WTC11 (cell line): ENCODE measurements at regions not wholly inside any gene's neighbourhood (a gene's known extent, or its start where the extent isn't known, plus 50 kb on each side); places are given as distances from the start of the nearest gene placed in this dataset.

Experiments
- AFF4 ChIP-seq: sonication (generic); formaldehyde crosslinking; IDR thresholded peaks from 2 replicates; pipeline ENCODE4 v1.8.1; 2023; ENCODE audit warnings: mild to moderate bottlenecking, missing genetic modification reagents, borderline replicate concordance
- AR ChIP-seq: fragments of 250-450 bp; sonication (Bioruptor Pico); IDR thresholded peaks from 2 replicates; pipeline ENCODE4 v1.9.0; 2021; ENCODE audit warnings: mild to moderate bottlenecking
- ATF1 ChIP-seq: sonication (generic); formaldehyde crosslinking; IDR thresholded peaks from 2 replicates; pipeline ENCODE4 v1.8.1; 2023; ENCODE audit warnings: mild to moderate bottlenecking, moderate library complexity, missing genetic modification reagents
- ATF2 ChIP-seq: sonication (generic); formaldehyde crosslinking; IDR thresholded peaks from 2 replicates; pipeline ENCODE4 v1.8.1; 2022; ENCODE audit warnings: low read depth, missing genetic modification reagents, borderline replicate concordance
- ATF3 ChIP-seq: sonication (generic); formaldehyde crosslinking; conservative IDR thresholded peaks from 2 replicates; pipeline ENCODE4 v1.8.1; 2022; ENCODE audit warnings: mild to moderate bottlenecking, missing genetic modification reagents
- ATF6 ChIP-seq: sonication (generic); formaldehyde crosslinking; IDR thresholded peaks from 2 replicates; pipeline ENCODE4 v1.8.1; 2023; ENCODE audit warnings: mild to moderate bottlenecking, missing genetic modification reagents
- CREB1 ChIP-seq: sonication (generic); formaldehyde crosslinking; IDR thresholded peaks from 2 replicates; pipeline ENCODE4 v1.8.0; 2023; ENCODE audit warnings: mild to moderate bottlenecking, missing genetic modification reagents
- CREM ChIP-seq: sonication (generic); formaldehyde crosslinking; IDR thresholded peaks from 2 replicates; pipeline ENCODE4 v1.8.1; 2022; ENCODE audit warnings: mild to moderate bottlenecking, missing genetic modification reagents, moderate library complexity
- E2F1 ChIP-seq: sonication (generic); formaldehyde crosslinking; IDR thresholded peaks from 2 replicates; pipeline ENCODE4 v1.8.0; 2022; ENCODE audit warnings: mild to moderate bottlenecking, missing genetic modification reagents
- FOXJ3 ChIP-seq: sonication (generic); formaldehyde crosslinking; IDR thresholded peaks from 2 replicates; pipeline ENCODE4 v1.9.0; 2021; ENCODE audit warnings: missing genetic modification reagents, mild to moderate bottlenecking, borderline replicate concordance
- FOXP1 ChIP-seq: sonication (generic); formaldehyde crosslinking; IDR thresholded peaks from 2 replicates; pipeline ENCODE4 v1.8.0; 2022; ENCODE audit warnings: missing genetic modification reagents, mild to moderate bottlenecking, moderate library complexity, borderline replicate concordance
- GTF2I ChIP-seq: fragments of 250-450 bp; sonication (Bioruptor Pico); conservative IDR thresholded peaks from 2 replicates; pipeline ENCODE4 v1.4.0; 2021; ENCODE audit warnings: mild to moderate bottlenecking
- MAX ChIP-seq: sonication (generic); formaldehyde crosslinking; IDR thresholded peaks from 2 replicates; pipeline ENCODE4 v1.8.0; 2022; ENCODE audit warnings: mild to moderate bottlenecking, missing genetic modification reagents
- MLX ChIP-seq: sonication (generic); formaldehyde crosslinking; IDR thresholded peaks from 2 replicates; pipeline ENCODE4 v1.8.1; 2023; ENCODE audit warnings: mild to moderate bottlenecking, missing genetic modification reagents, moderate library complexity
- MYBL2 ChIP-seq: sonication (generic); formaldehyde crosslinking; IDR thresholded peaks from 2 replicates; pipeline ENCODE4 v1.8.1; 2023; ENCODE audit warnings: mild to moderate bottlenecking, moderate library complexity, missing genetic modification reagents
- OVOL2 ChIP-seq: fragments of 250-450 bp; sonication (Bioruptor Pico); IDR thresholded peaks from 2 replicates; pipeline ENCODE4 v1.9.0; 2021; ENCODE audit warnings: mild to moderate bottlenecking, borderline replicate concordance
- PRRX2 ChIP-seq: fragments of 250-450 bp; sonication (Bioruptor Pico); IDR thresholded peaks from 2 replicates; pipeline ENCODE4 v1.8.0; 2021; ENCODE audit warnings: mild to moderate bottlenecking
- RELA ChIP-seq: sonication (generic); formaldehyde crosslinking; IDR thresholded peaks from 2 replicates; pipeline ENCODE4 v1.8.1; 2022; ENCODE audit warnings: missing genetic modification reagents, mild to moderate bottlenecking, borderline replicate concordance
- STAT6 ChIP-seq: sonication (generic); formaldehyde crosslinking; conservative IDR thresholded peaks from 2 replicates; pipeline ENCODE4 v1.8.1; 2023; ENCODE audit warnings: mild to moderate bottlenecking, low read depth, missing genetic modification reagents, moderate library complexity
- ZBTB43 ChIP-seq: sonication (generic); formaldehyde crosslinking; IDR thresholded peaks from 2 replicates; pipeline ENCODE4 v1.8.1; 2023; ENCODE audit warnings: mild to moderate bottlenecking, missing genetic modification reagents
- ZNF416 ChIP-seq: fragments of 250-450 bp; sonication (Bioruptor Pico); IDR thresholded peaks from 2 replicates; pipeline ENCODE4 v1.9.0; 2021; ENCODE audit warnings: mild to moderate bottlenecking, inconsistent platforms

- TF ChIP-seq STAT6 (CRISPR knock-in tag) (no peak), MYBL2 (CRISPR knock-in tag) (no peak), GTF2I (no peak), AFF4 (CRISPR knock-in tag) (no peak), ATF6 (CRISPR knock-in tag) (no peak), E2F1 (CRISPR knock-in tag) (no peak), AR (CRISPR knock-in tag) (no peak), PRRX2 (no peak), MAX (no peak), MLX (CRISPR knock-in tag) (no peak), ZNF416 (no peak), CREM (0 out of 2 replicates have a peak, but pooled peaks have one; percentile 51), FOXP1 (no peak), CREB1 (CRISPR knock-in tag) (peak; percentile 57; the same call in 1 of the 2 replicates), ATF3 (no peak), ATF1 (CRISPR knock-in tag) (no peak), FOXJ3 (CRISPR knock-in tag) (no peak), OVOL2 (no peak), ZBTB43 (CRISPR knock-in tag) (no peak), ATF2 (CRISPR knock-in tag) (no peak), RELA (no peak)
Observed at GRCh38 chr22:26949193-26949592, 291.8 kb downstream of the MIAT start (continued).
